IPS DF 6.9 (cell line): ENCODE measurements at regions not wholly inside any gene's neighbourhood (a gene's known extent, or its start where the extent isn't known, plus 50 kb on each side); places are given as distances from the start of the nearest gene placed in this dataset.
"Not testable (repeated sequence)": the region's sequence is repeated elsewhere in the genome, so short reads cannot be mapped to it uniquely, and the experiment has no call there.

ENCODE experiments used
- DNase-seq: peaks from one replicate; pipeline ENCODE4 v3.0.0-alpha.2; 2013; ENCODE audit warnings: low read depth, low spot score
- H3K27ac ChIP-seq: one replicate; pipeline ENCODE4 v1.5.1; 2013; ENCODE audit warnings: low read length, control low read depth
- H3K27me3 ChIP-seq: 2 replicates; pipeline ENCODE4 v1.6.1; 2013; ENCODE audit warnings: mild to moderate bottlenecking, low read length; ENCODE audit not compliant: control insufficient read depth, insufficient read depth
- H3K36me3 ChIP-seq: 2 replicates; pipeline ENCODE4 v1.6.1; 2013; ENCODE audit warnings: low read length; ENCODE audit not compliant: control insufficient read depth, insufficient read depth
- H3K4me1 ChIP-seq: 2 replicates; pipeline ENCODE4 v1.6.1; 2013; ENCODE audit warnings: low read length; ENCODE audit not compliant: control insufficient read depth, insufficient read depth
- H3K4me3 ChIP-seq: 2 replicates; pipeline ENCODE4 v1.5.1; 2013; ENCODE audit warnings: mild to moderate bottlenecking, low read length
- H3K9me3 ChIP-seq: 2 replicates; pipeline ENCODE4 v1.6.1; 2013; ENCODE audit warnings: low read length, inconsistent platforms; ENCODE audit not compliant: control insufficient read depth, insufficient read depth
- WGBS: extraction: QIAGEN DNeasy Blood & Tissue Kit; methylation state at CpG from one replicate; pipeline ENCODE4 v1.1.7; 2013; ENCODE audit warnings: mixed read lengths, missing lambda C conversion rate; ENCODE audit not compliant: insufficient read length, insufficient coverage; 5-methylcytosine and 5-hydroxymethylcytosine counted together

GRCh38 chr1:81513796-81514354 is 286.9 kb upstream of the ADGRL2 start:
- no peak for DNase-seq
- WGBS = no CpG with 5 or more reads among the region's 2 CpGs
- H3K4me1 ChIP-seq = peaks cover 3% of the 10 kb centered on the region; the same call in 1 of the 2 replicates
- H3K36me3 ChIP-seq = no peaks in the 10 kb centered on the region
- no peaks in the 10 kb centered on the region for H3K9me3 ChIP-seq
- no peak overlapping the region for H3K27ac ChIP-seq
- no peaks in the 10 kb centered on the region for H3K27me3 ChIP-seq
- no peak overlapping the region for H3K4me3 ChIP-seq

- peaks cover 3% of the 10 kb centered on the region; the same call in 1 of the 2 replicates for H3K4me1 ChIP-seq
- no peaks in the 10 kb centered on the region for H3K36me3 ChIP-seq
- no peak overlapping the region for H3K4me3 ChIP-seq
- no peak overlapping the region for H3K27ac ChIP-seq
- no peaks in the 10 kb centered on the region for H3K9me3 ChIP-seq
- no peak for DNase-seq
- no CpG with 5 or more reads among the region's 5 CpGs for WGBS
- no peaks in the 10 kb centered on the region for H3K27me3 ChIP-seq
Measured at GRCh38 chr1:81512252-81513003, 288.3 kb upstream of the ADGRL2 start.

DNA sequence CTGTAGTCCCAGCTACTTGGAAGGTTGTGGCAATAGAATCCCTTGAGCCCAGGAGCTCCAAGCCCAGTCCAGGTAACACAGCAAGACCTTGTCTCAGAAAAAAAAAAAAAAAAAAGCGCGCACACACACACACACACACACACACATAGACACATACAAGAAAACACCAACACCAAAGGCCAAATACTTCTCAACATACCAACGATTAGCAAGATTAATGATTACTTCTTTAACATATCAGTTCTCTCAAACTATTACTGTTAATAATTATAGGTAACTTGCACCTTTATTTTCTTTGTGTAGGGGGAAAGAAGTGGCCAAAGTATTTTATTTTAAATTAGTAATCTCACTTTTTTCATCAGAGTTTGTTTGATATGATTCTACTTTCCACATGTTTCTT is 289.5 kb upstream of the ADGRL2 start:
- Histone ChIP-seq H3K4me3 (no peak overlapping the region), H3K36me3 (no peaks in the 10 kb centered on the region), H3K9me3 (no peaks in the 10 kb centered on the region), H3K27me3 (no peaks in the 10 kb centered on the region), H3K27ac (no peak overlapping the region), H3K4me1 (peaks cover 3% of the 10 kb centered on the region; the same call in 1 of the 2 replicates)
- no peak for DNase-seq
- no CpG with 5 or more reads among the region's 3 CpGs for WGBS

DNA sequence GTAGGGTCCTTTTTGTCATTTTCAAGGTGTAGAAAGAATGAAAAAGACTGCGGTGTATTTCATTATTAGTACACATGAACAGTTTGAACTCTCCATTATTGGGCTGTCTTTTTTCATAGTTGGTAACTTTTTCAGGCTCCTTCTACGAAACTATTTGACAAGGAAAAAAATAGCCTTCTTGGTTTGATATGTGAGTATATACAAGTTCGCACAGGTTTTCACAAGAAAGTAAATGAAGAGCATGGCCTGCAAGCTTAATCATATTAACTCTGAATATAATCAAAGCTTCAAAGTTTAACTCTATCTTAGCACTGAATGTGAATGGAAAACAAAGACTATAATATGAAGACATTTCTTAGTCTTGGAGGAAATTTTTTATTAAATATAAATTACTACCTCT is 290.0 kb upstream of the ADGRL2 start:
- Histone ChIP-seq H3K27me3 (no peaks in the 10 kb centered on the region), H3K9me3 (no peaks in the 10 kb centered on the region), H3K4me3 (no peak overlapping the region), H3K36me3 (no peaks in the 10 kb centered on the region), H3K27ac (no peak overlapping the region), H3K4me1 (peaks cover 3% of the 10 kb centered on the region; the same call in 1 of the 2 replicates)
- no peak for DNase-seq
- no CpG with 5 or more reads among the region's 3 CpGs for WGBS

DNA sequence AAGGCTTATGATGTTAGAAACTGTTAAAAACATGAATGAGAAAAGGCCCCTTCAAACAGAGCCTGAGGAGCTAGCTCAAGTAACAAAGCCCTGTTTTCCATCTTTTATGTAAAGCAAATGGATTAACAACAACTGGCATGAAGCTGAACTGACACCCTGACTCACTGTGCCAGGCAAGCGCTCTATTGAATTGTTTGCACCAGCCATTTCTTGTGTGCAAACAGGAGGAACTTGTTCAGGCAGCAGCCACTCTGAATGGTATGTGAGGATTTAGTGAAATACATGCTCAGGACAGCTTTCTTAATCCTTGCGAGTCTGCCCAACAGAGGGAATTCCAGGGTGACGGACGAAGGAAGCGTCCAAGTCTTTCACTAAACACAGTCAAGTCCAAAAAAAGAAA is 291.1 kb upstream of the ADGRL2 start:
- H3K9me3 ChIP-seq = no peaks in the 10 kb centered on the region
- no peak overlapping the region for H3K4me3 ChIP-seq
- H3K4me1 ChIP-seq = peaks cover 3% of the 10 kb centered on the region; the same call in 1 of the 2 replicates
- no peak overlapping the region for H3K27ac ChIP-seq
- no CpG with 5 or more reads among the region's 5 CpGs for WGBS
- no peaks in the 10 kb centered on the region for H3K27me3 ChIP-seq
- no peaks in the 10 kb centered on the region for H3K36me3 ChIP-seq
- DNase-seq = no peak

GRCh38 chr1:81506699-81507098 is 294.0 kb upstream of the ADGRL2 start:
- DNase-seq = no peak
- no peaks in the 10 kb centered on the region for H3K9me3 ChIP-seq
- H3K27ac ChIP-seq = no peak overlapping the region
- H3K4me3 ChIP-seq = no peak overlapping the region
- WGBS = no CpG with 5 or more reads among the region's 1 CpG
- no peaks in the 10 kb centered on the region for H3K36me3 ChIP-seq
- H3K4me1 ChIP-seq = peaks cover 3% of the 10 kb centered on the region; the same call in 1 of the 2 replicates
- no peaks in the 10 kb centered on the region for H3K27me3 ChIP-seq

- Histone ChIP-seq H3K9me3 (no peaks in the 10 kb centered on the region), H3K27ac (no peak overlapping the region), H3K4me3 (no peak overlapping the region), H3K4me1 (peaks cover 3% of the 10 kb centered on the region; the same call in 1 of the 2 replicates), H3K36me3 (no peaks in the 10 kb centered on the region), H3K27me3 (no peaks in the 10 kb centered on the region)
- no peak for DNase-seq
- no CpG with 5 or more reads among the region's 4 CpGs for WGBS
Measured at GRCh38 chr1:81505831-81506230, 294.9 kb upstream of the ADGRL2 start.

- not testable (repeated sequence) for H3K27ac ChIP-seq, H3K4me1 ChIP-seq, H3K27me3 ChIP-seq, H3K4me3 ChIP-seq, H3K36me3 ChIP-seq, H3K9me3 ChIP-seq, DNase-seq
- WGBS = no CpG with 5 or more reads among the region's 16 CpGs
Measured at GRCh38 chr1:81504820-81505219, 295.9 kb upstream of the ADGRL2 start.

DNA sequence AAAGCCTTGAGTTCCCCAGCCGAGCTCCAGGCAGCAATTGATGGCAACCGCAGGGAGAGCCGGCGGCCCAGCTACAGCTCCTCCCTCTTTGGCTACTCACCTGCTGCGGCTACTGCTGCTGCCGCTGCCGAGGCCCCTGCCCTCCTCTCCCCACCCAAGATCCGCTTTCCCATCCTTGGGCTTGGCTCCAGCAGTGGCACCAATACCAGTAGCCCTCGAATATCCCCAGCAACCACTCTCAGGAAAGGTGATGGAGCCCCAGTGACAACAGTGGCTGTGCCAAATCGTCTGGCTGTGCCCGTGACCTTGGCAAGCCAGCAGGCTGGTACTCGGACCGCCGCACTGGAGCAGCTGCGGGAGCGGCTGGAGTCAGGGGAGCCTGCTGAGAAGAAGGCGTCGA is 298.0 kb upstream of the ADGRL2 start:
- WGBS = no CpG with 5 or more reads among the region's 18 CpGs

GRCh38 chr1:81501485-81501884 is 299.2 kb upstream of the ADGRL2 start:
- no CpG with 5 or more reads among the region's 15 CpGs for WGBS
- H3K27ac ChIP-seq, H3K27me3 ChIP-seq, H3K4me1 ChIP-seq, DNase-seq, H3K4me3 ChIP-seq, H3K36me3 ChIP-seq, H3K9me3 ChIP-seq: not testable (repeated sequence)

More for the DNA sequence above, 298.0 kb upstream of the ADGRL2 start:
- not testable (repeated sequence) for H3K27me3 ChIP-seq, H3K9me3 ChIP-seq, H3K36me3 ChIP-seq, H3K4me3 ChIP-seq, H3K27ac ChIP-seq, DNase-seq, H3K4me1 ChIP-seq

DNA sequence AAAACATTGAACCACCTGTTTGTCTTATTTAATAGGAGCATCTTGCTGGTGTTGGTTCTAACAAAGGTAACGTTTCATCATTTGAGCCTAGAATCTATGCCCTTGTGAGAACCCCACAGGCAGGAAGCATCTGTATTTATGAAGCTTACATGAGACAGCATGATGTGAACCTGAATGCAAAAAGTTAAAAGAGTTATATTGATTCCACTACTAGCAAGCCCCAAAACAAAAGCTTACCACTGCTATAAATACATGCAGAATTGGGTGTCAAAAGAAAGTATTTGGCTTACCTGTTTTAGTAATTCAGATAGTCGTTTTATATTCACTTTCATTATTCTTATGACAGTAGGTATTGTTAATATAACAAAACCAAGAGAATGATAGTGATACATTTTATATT is 301.2 kb upstream of the ADGRL2 start:
- Histone ChIP-seq H3K4me1 (no peaks in the 10 kb centered on the region), H3K27me3 (no peaks in the 10 kb centered on the region), H3K9me3 (no peaks in the 10 kb centered on the region), H3K36me3 (no peaks in the 10 kb centered on the region), H3K4me3 (no peak overlapping the region), H3K27ac (no peak overlapping the region)
- WGBS = no CpG with 5 or more reads among the region's 2 CpGs
- DNase-seq = no peak
